ENCODE measurements at regions not wholly inside any gene's neighbourhood (a gene's known extent, or its start where the extent isn't known, plus 50 kb on each side); places are given as distances from the start of the nearest gene placed in this dataset.

- DNase-seq, result peak in 1 of 2 donors; percentile 39
- intact Hi-C loops (cut with DNase I), result no loop called here
- no peak for TF ChIP-seq CTCF (IDR thresholded peaks at IDR 0.05)
- no peaks in the 10 kb centered on the region for H3K4me1 ChIP-seq
- 61 to 67% (median 62%) methylated on average over 24 of the region's 24 CpGs for WGBS, 3 donors
- ATAC-seq, result no peak
- H3K27ac ChIP-seq, result no peak overlapping the region
- no peaks in the 10 kb centered on the region for H3K9me3 ChIP-seq
- no peak overlapping the region for H3K4me3 ChIP-seq
- peaks cover 0 to 17% (median 0%) of the 10 kb centered on the region in 3 donors for H3K27me3 ChIP-seq (ENCODE audit: insufficient read depth in 3 of 3, low read length in 2 of 3)
- H3K36me3 ChIP-seq (ENCODE audit: insufficient read depth in 1 of 2, low read depth in 1 of 2), result no peaks in the 10 kb centered on the region
These were observed 1340.9 kb downstream of the TBC1D22A start for GRCh38 chr22:48103126-48103875.

GRCh38 chr22:48102581-48102980 is 1340.1 kb downstream of the TBC1D22A start:
- Histone ChIP-seq H3K27me3 (ENCODE audit: insufficient read depth in 3 of 3, low read length in 2 of 3) (peaks cover 0 to 17% (median 0%) of the 10 kb centered on the region in 3 donors), H3K27ac (no peak overlapping the region), H3K9me3 (no peaks in the 10 kb centered on the region), H3K4me3 (no peak overlapping the region), H3K36me3 (ENCODE audit: insufficient read depth in 1 of 2, low read depth in 1 of 2) (no peaks in the 10 kb centered on the region), H3K4me1 (no peaks in the 10 kb centered on the region)
- ATAC-seq, result no peak
- peak in 1 of 2 donors; percentile 22 for DNase-seq
- TF ChIP-seq CTCF (IDR thresholded peaks at IDR 0.05), result no peak
- intact Hi-C loops (cut with DNase I), result no loop called here
- WGBS, 3 donors, result 84 to 85% (median 85%) methylated on average over 5 of the region's 5 CpGs

GRCh38 chr22:48101704-48102103 is 1339.3 kb downstream of the TBC1D22A start:
- peaks cover 0 to 21% (median 0%) of the 10 kb centered on the region in 3 donors for H3K27me3 ChIP-seq (ENCODE audit: insufficient read depth in 3 of 3, low read length in 2 of 3)

DNA sequence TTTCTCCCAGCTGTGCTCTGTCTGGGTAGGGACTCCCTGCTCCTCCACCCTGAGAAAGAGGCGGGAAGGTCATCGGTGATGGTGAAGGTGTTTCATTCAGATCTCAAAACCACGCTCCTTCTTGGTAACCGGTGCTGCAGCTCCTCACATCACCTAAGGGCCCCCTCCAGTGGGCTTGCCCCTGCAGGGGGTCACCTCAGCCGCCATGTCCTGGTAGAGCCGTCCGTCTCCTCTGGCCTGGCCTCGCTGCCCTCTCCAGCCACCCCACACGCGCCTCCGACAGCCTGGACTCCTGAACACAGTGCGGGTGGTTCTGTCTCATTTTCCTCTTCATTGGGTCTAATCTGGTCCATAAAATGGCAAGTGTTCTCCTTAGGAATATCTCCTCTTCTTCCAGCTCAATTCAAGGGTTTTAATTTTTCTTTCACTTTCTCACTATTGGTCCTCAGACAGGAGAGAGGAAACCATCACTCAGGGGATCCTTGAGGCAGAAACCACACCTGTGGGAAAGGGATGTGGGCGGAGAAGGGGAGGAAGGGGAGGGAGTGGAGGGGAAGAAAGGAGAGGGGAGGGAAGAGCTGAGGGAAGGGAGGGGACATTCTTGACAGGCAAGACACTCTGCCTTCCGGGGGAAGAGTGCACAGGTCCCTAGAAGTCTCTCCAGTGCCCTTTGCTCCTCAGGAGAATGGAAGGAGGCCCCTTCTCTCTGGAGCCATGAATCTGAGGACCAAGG is 1338.4 kb downstream of the TBC1D22A start:
- DNase-seq, result no peak
- Histone ChIP-seq H3K4me3 (no peak overlapping the region), H3K27me3 (ENCODE audit: insufficient read depth in 3 of 3, low read length in 2 of 3) (peaks cover 0 to 21% (median 0%) of the 10 kb centered on the region in 3 donors), H3K36me3 (ENCODE audit: insufficient read depth in 1 of 2, low read depth in 1 of 2) (no peaks in the 10 kb centered on the region), H3K9me3 (no peaks in the 10 kb centered on the region), H3K4me1 (no peaks in the 10 kb centered on the region), H3K27ac (no peak overlapping the region)
- intact Hi-C loops (cut with DNase I), result no loop called here
- TF ChIP-seq CTCF (IDR thresholded peaks at IDR 0.05), result no peak
- 80 to 87% (median 84%) methylated on average over 14 of the region's 14 CpGs for WGBS, 3 donors
- ATAC-seq, result no peak

More at GRCh38 chr22:48101704-48102103, 1339.3 kb downstream of the TBC1D22A start:
- no peak overlapping the region for H3K27ac ChIP-seq
- DNase-seq (no peak), ATAC-seq (no peak)
- TF ChIP-seq CTCF (IDR thresholded peaks at IDR 0.05), result no peak
- intact Hi-C loops (cut with DNase I), result no loop called here
- no peaks in the 10 kb centered on the region for H3K4me1 ChIP-seq
- no peak overlapping the region for H3K4me3 ChIP-seq
- H3K9me3 ChIP-seq, result no peaks in the 10 kb centered on the region
- H3K36me3 ChIP-seq (ENCODE audit: insufficient read depth in 1 of 2, low read depth in 1 of 2), result no peaks in the 10 kb centered on the region
- WGBS, 3 donors, result 92 to 95% (median 93%) methylated on average over 8 of the region's 8 CpGs

Data from psoas muscle (tissue), 7 donors.